SKM-1 treated with dmso at 0.1 percent for 144 hours (cell line): ENCODE measurements at regions not wholly inside any gene's neighbourhood (a gene's known extent, or its start where the extent isn't known, plus 50 kb on each side); places are given as distances from the start of the nearest gene placed in this dataset.

ENCODE experiments used
- DNase-seq: peaks from one replicate; lab custom pipeline; 2025; ENCODE audit not compliant: unreplicated experiment; lab: John Stamatoyannopoulos, UW

- DNase-seq: no peak
These were observed 50.3 kb upstream of the GADD45G start for GRCh38 chr9:89554307-89555035.

DNA sequence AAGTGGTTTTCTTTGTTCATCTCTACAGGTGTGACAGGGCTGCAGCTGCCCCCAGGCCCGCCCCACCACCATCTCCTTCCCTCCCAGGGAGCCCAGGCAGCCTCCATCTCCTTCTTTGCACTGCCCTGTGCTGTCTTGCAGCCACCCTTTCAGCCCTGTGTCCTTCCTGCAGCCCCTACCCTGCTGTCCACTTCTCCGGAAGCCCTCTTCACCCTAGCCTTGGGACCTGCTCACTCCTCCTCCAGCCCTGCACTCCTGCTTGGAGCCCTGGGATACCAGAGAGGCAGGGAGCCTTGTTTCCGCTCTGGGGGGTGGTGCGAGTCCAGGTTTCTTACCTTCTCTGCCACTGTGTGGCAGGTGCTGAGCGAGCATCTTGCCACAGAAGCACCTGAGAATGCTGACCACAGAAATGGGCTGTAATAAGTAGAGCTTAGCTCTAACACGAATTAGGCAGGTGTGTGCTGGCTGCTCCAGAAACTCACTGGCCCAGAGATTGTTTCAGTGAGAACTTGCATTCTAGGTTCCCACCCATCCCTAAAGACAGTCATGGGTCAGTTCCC is 51.3 kb upstream of the GADD45G start:
- DNase-seq: no peak

DNA sequence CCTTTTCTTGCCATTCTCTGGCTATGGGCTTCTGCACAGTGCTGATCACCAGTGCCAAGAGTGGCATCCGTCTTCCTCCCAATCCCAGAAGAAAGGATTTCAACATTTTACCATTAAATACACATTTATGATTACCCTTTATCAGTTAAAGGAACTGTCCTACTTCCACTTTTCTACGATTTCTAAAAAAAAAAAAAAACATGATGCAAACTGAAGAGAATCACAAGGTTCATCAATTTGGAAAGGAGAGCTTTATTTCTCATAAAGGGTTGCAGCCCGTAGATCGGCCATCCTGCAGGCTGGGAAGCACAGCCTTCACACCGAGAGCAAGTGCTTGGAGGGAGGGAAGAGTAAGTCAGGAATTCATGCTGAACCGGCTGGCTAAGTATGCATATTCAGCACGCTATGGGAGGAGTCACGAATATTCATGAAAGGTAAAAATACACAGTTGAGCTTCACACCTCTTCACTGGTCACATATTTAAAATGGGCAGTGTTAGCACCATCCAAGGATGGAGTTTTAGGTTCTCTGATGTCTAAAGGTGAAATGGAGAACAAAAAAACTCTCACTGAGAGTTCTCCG is 52.5 kb upstream of the SEMA4D start:
- no peak for DNase-seq

GRCh38 chr9:89549031-89549644 is 51.2 kb upstream of the SEMA4D start:
- peak; percentile 24 for DNase-seq

DNA sequence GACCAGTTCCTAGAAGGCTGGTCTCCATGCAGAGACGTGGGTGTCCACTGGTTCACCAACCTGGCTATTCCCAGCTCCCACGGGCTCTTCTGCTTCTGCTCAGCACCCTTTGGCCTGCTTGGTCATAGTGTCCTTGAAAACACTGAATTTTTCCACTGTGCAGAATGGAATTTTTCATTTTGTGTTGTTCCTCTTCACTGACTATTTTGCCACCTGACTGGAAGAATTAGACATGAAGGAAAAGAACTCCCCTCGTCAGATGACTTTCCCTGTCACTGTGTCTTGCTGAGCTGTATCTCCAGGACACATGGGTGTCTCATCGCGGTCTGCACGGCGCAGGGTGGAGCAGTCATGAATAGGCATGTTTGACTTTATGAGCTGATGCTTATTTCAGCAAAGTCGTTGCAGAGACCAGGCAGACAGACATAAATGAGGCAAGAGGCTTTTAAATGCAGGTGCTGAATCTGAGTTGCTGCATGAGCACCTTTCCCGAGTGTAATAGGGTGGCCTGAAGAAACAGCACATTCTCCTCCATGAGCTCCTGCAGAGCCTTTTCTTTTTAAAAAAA is 50.2 kb upstream of the SEMA4D start:
- DNase-seq: no peak
